ENCODE measurements at regions not wholly inside any gene's neighbourhood (a gene's known extent, or its start where the extent isn't known, plus 50 kb on each side); places are given as distances from the start of the nearest gene placed in this dataset.
"Not testable (repeated sequence)": the region's sequence is repeated elsewhere in the genome, so short reads cannot be mapped to it uniquely, and the experiment has no call there.

GRCh38 chr6:119499797-119500196 is 150.2 kb upstream of the MAN1A1 start:
- Mint-ChIP-seq H3K4me1 (ENCODE audit: low read depth) (no peaks in the 10 kb centered on the region), H3K36me3 (no peaks in the 10 kb centered on the region), H3K27me3 (peaks cover 1% of the 10 kb centered on the region), H3K4me3 (no peak overlapping the region), H3K9me3 (no peaks in the 10 kb centered on the region), H3K27ac (no peak overlapping the region)
- CTCF ChIA-PET, result no interaction called here
- no peak for DNase-seq
- POLR2A ChIA-PET, result no interaction called here
- intact Hi-C loops (cut with micrococcal nuclease), result no loop called here

- no peaks in the 10 kb centered on the region for H3K9me3 Mint-ChIP-seq
- ChIA-PET CTCF (no interaction called here), POLR2A (no interaction called here)
- H3K4me1 Mint-ChIP-seq (ENCODE audit: low read depth), result no peaks in the 10 kb centered on the region
- H3K4me3 Mint-ChIP-seq, result no peak overlapping the region
- no peak for DNase-seq
- peaks cover 1% of the 10 kb centered on the region for H3K27me3 Mint-ChIP-seq
- no peaks in the 10 kb centered on the region for H3K36me3 Mint-ChIP-seq
- intact Hi-C loops (cut with micrococcal nuclease), result no loop called here
- no peak overlapping the region for H3K27ac Mint-ChIP-seq
Measured at GRCh38 chr6:119497988-119498727, 148.6 kb upstream of the MAN1A1 start.

- intact Hi-C loops (cut with micrococcal nuclease), result no loop called here
- Mint-ChIP-seq H3K4me3 (no peak overlapping the region), H3K27me3 (no peaks in the 10 kb centered on the region), H3K27ac (no peak overlapping the region), H3K9me3 (peaks cover 11% of the 10 kb centered on the region), H3K36me3 (no peaks in the 10 kb centered on the region), H3K4me1 (ENCODE audit: low read depth) (no peaks in the 10 kb centered on the region)
- CTCF ChIA-PET, result no interaction called here
- POLR2A ChIA-PET, result no interaction called here
- no peak for DNase-seq
Measured at GRCh38 chr6:119495230-119495683, 145.7 kb upstream of the MAN1A1 start.

GRCh38 chr6:119493980-119494379 is 144.4 kb upstream of the MAN1A1 start:
- Mint-ChIP-seq H3K27me3 (no peaks in the 10 kb centered on the region), H3K9me3 (peaks cover 11% of the 10 kb centered on the region), H3K36me3 (no peaks in the 10 kb centered on the region), H3K4me3 (no peak overlapping the region), H3K4me1 (ENCODE audit: low read depth) (no peaks in the 10 kb centered on the region), H3K27ac (no peak overlapping the region)
- no peak for DNase-seq
- ChIA-PET POLR2A (no interaction called here), CTCF (no interaction called here)
- intact Hi-C loops (cut with micrococcal nuclease), result no loop called here

GRCh38 chr6:119491112-119491511 is 141.6 kb upstream of the MAN1A1 start:
- H3K9me3 Mint-ChIP-seq, result peaks cover 13% of the 10 kb centered on the region
- H3K36me3 Mint-ChIP-seq; H3K27ac Mint-ChIP-seq; H3K27me3 Mint-ChIP-seq; H3K4me1 Mint-ChIP-seq (ENCODE audit: low read depth); H3K4me3 Mint-ChIP-seq; CTCF ChIA-PET; POLR2A ChIA-PET; intact Hi-C loops (cut with micrococcal nuclease); DNase-seq: not testable (repeated sequence)

- H3K9me3 Mint-ChIP-seq, result peaks cover 13% of the 10 kb centered on the region
- not testable (repeated sequence) for H3K4me3 Mint-ChIP-seq
Measured at GRCh38 chr6:119490050-119490449, 140.5 kb upstream of the MAN1A1 start.

GRCh38 chr6:119484598-119484997 is 135.0 kb upstream of the MAN1A1 start:
- Mint-ChIP-seq H3K36me3 (no peaks in the 10 kb centered on the region), H3K9me3 (peaks cover 3% of the 10 kb centered on the region), H3K27me3 (peaks cover 2% of the 10 kb centered on the region), H3K4me1 (ENCODE audit: low read depth) (no peaks in the 10 kb centered on the region), H3K4me3 (no peak overlapping the region), H3K27ac (no peak overlapping the region)
- intact Hi-C loops (cut with micrococcal nuclease), result no loop called here
- ChIA-PET CTCF (no interaction called here), POLR2A (no interaction called here)
- no peak for DNase-seq

More at GRCh38 chr6:119490050-119490449, 140.5 kb upstream of the MAN1A1 start:
- H3K4me1 Mint-ChIP-seq (ENCODE audit: low read depth); intact Hi-C loops (cut with micrococcal nuclease); H3K27me3 Mint-ChIP-seq; DNase-seq; CTCF ChIA-PET; H3K27ac Mint-ChIP-seq; POLR2A ChIA-PET; H3K36me3 Mint-ChIP-seq: not testable (repeated sequence)

GRCh38 chr6:119483908-119484307 is 134.3 kb upstream of the MAN1A1 start:
- intact Hi-C loops (cut with micrococcal nuclease), result no loop called here
- Mint-ChIP-seq H3K36me3 (no peaks in the 10 kb centered on the region), H3K27me3 (peaks cover 2% of the 10 kb centered on the region), H3K9me3 (peaks cover 3% of the 10 kb centered on the region), H3K4me3 (no peak overlapping the region), H3K4me1 (ENCODE audit: low read depth) (no peaks in the 10 kb centered on the region), H3K27ac (no peak overlapping the region)
- POLR2A ChIA-PET, result no interaction called here
- DNase-seq, result no peak
- CTCF ChIA-PET, result no interaction called here

- ChIA-PET CTCF (no interaction called here), POLR2A (no interaction called here)
- Mint-ChIP-seq H3K4me1 (ENCODE audit: low read depth) (no peaks in the 10 kb centered on the region), H3K36me3 (no peaks in the 10 kb centered on the region), H3K4me3 (no peak overlapping the region), H3K27ac (no peak overlapping the region), H3K27me3 (peaks cover 2% of the 10 kb centered on the region), H3K9me3 (peaks cover 3% of the 10 kb centered on the region)
- intact Hi-C loops (cut with micrococcal nuclease), result no loop called here
- no peak for DNase-seq
Measured at GRCh38 chr6:119482850-119483285, 133.3 kb upstream of the MAN1A1 start.

GRCh38 chr6:119481976-119482375 is 132.4 kb upstream of the MAN1A1 start:
- Mint-ChIP-seq H3K27me3 (no peaks in the 10 kb centered on the region), H3K4me1 (ENCODE audit: low read depth) (no peaks in the 10 kb centered on the region), H3K36me3 (no peaks in the 10 kb centered on the region), H3K9me3 (no peaks in the 10 kb centered on the region), H3K4me3 (no peak overlapping the region), H3K27ac (no peak overlapping the region)
- POLR2A ChIA-PET, result no interaction called here
- intact Hi-C loops (cut with micrococcal nuclease), result no loop called here
- no peak for DNase-seq
- CTCF ChIA-PET, result no interaction called here

GRCh38 chr6:119480961-119481497 is 131.5 kb upstream of the MAN1A1 start:
- Mint-ChIP-seq H3K27me3 (no peaks in the 10 kb centered on the region), H3K27ac (no peak overlapping the region), H3K4me1 (ENCODE audit: low read depth) (no peaks in the 10 kb centered on the region), H3K9me3 (no peaks in the 10 kb centered on the region), H3K36me3 (no peaks in the 10 kb centered on the region), H3K4me3 (no peak overlapping the region)
- no peak for DNase-seq
- intact Hi-C loops (cut with micrococcal nuclease), result no loop called here
- CTCF ChIA-PET, result no interaction called here
- POLR2A ChIA-PET, result interaction anchor here (0.6 kb wide), 1 partner anchor 116 kb away, joined by 3 read pairs; no protein-coding TSS in a partner anchor

GRCh38 chr6:119479860-119480655 is 130.5 kb upstream of the MAN1A1 start:
- Mint-ChIP-seq H3K27me3 (no peaks in the 10 kb centered on the region), H3K4me1 (ENCODE audit: low read depth) (no peaks in the 10 kb centered on the region), H3K27ac (no peak overlapping the region), H3K36me3 (no peaks in the 10 kb centered on the region), H3K4me3 (no peak overlapping the region), H3K9me3 (no peaks in the 10 kb centered on the region)
- CTCF ChIA-PET, result no interaction called here
- intact Hi-C loops (cut with micrococcal nuclease), result no loop called here
- DNase-seq, result no peak
- POLR2A ChIA-PET, result interaction anchor here (0.6 kb wide), 1 partner anchor 117 kb away, joined by 3 read pairs; no protein-coding TSS in a partner anchor

Measured in activated CD4-positive, alpha-beta memory T cell treated with anti-CD3 and anti-CD28 coated beads for 36 hours (primary cell).